Breast epithelium (tissue), 4 donors: ENCODE measurements at regions not wholly inside any gene's neighbourhood (a gene's known extent, or its start where the extent isn't known, plus 50 kb on each side); places are given as distances from the start of the nearest gene placed in this dataset.

Source experiments
- DNase-seq, 2 donors: peaks; one replicate each; pipeline ENCODE4 v3.0.0-alpha.2; 2019; ENCODE audit warnings: low spot score in 2 of 2
- H3K27ac ChIP-seq, 2 donors: fragments of 200-600 bp; sonication (generic) in 1 of 2; one replicate each; pipeline ENCODE4 v1.5.1; 2016 to 2019; ENCODE audit warnings: mild to moderate bottlenecking in 1 of 2
- H3K27me3 ChIP-seq, 2 donors: fragments of 200-600 bp; sonication (generic) in 1 of 2; one replicate each; pipeline versions ENCODE4 v1.5.1 to v1.6.0; 2017 to 2019; ENCODE audit warnings: control low read depth in 1 of 2, mild to moderate bottlenecking in 1 of 2
- H3K36me3 ChIP-seq: fragments of 200-600 bp; one replicate; pipeline ENCODE4 v1.5.1; 2019
- H3K4me1 ChIP-seq, 2 donors: fragments of 200-600 bp; sonication (generic); one replicate each; pipeline ENCODE4 v1.5.1; 2016 to 2019; ENCODE audit warnings: control low read depth in 1 of 2
- H3K4me3 ChIP-seq, 3 donors: fragments of 200-600 bp; sonication (generic); 1 replicate in 2 of 3; 2 replicates in 1 of 3; pipeline ENCODE4 v1.5.1; 2016 to 2019; ENCODE audit warnings: mild to moderate bottlenecking in 3 of 3, moderate library complexity in 2 of 3
- H3K9me3 ChIP-seq, 2 donors: fragments of 200-600 bp; sonication (generic) in 1 of 2; one replicate each; pipeline ENCODE4 v1.5.1; 2016 to 2019; ENCODE audit warnings: control low read depth in 1 of 2
- CTCF ChIP-seq, 3 donors: fragments of 450-650 bp; IDR thresholded peaks; one replicate each; pipeline ENCODE4 v1.5.1; 2016 to 2017; ENCODE audit warnings: antibody characterized with exemption in 3 of 3, mild to moderate bottlenecking in 3 of 3, moderate library complexity in 3 of 3
- POLR2A ChIP-seq: fragments of 450-650 bp; IDR thresholded peaks from one replicate; pipeline ENCODE4 v1.6.1; 2016; ENCODE audit warnings: antibody characterized with exemption, mild to moderate bottlenecking, moderate library complexity
- POLR2AphosphoS5 ChIP-seq, 3 donors: sonication (generic); formaldehyde crosslinking; IDR thresholded peaks; one replicate each; pipeline ENCODE4 v1.6.1; 2017; ENCODE audit warnings: antibody characterized with exemption in 3 of 3
- intact Hi-C: fragments of 100-400 bp; cut with DNase I; formaldehyde crosslinking; loops from one replicate; pipeline ENCODE4 v1.15.1; 2023; ENCODE audit warnings: low total_unique reads

- H3K27ac ChIP-seq = no peak overlapping the region
- no peaks in the 10 kb centered on the region for H3K27me3 ChIP-seq
- no peak overlapping the region for H3K4me3 ChIP-seq
- intact Hi-C loops = no loop called here
- no peaks in the 10 kb centered on the region for H3K36me3 ChIP-seq
- TF ChIP-seq CTCF (IDR thresholded peaks at IDR 0.05) (no peak), POLR2AphosphoS5 (IDR thresholded peaks at IDR 0.05) (no peak), POLR2A (no peak)
- H3K4me1 ChIP-seq = no peaks in the 10 kb centered on the region
- no peak for DNase-seq
- no peaks in the 10 kb centered on the region for H3K9me3 ChIP-seq
Observed at GRCh38 chr21:18760247-18760646, 356.7 kb upstream of the TMPRSS15 start.

GRCh38 chr21:18764720-18765119 lies 361.1 kb upstream of the TMPRSS15 start:
- DNase-seq = no peak
- H3K9me3 ChIP-seq = no peaks in the 10 kb centered on the region
- intact Hi-C loops = no loop called here
- H3K27ac ChIP-seq = no peak overlapping the region
- H3K4me1 ChIP-seq = no peaks in the 10 kb centered on the region
- H3K27me3 ChIP-seq = no peaks in the 10 kb centered on the region
- TF ChIP-seq POLR2A = no peak
- no peak for TF ChIP-seq CTCF (IDR thresholded peaks at IDR 0.05)
- no peaks in the 10 kb centered on the region for H3K36me3 ChIP-seq
- H3K4me3 ChIP-seq = no peak overlapping the region

DNA sequence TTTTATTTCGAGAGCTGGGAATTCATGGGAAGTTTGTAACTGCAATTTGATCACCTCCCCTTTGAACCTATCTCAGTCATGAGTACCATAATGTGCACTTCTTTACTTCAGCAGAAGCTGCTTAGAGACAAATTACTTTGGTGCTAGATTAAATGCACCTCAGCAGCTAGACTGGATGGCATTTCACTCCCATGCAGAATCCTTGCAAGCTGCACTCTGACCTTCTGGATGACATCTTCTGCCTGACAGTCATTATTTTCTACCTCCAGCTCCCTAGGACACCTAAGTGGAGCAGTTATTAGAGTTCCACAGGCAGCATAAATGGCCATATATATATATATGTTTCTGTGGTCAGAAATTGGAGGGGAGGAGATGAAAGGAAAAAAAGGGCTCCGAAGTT lies 366.0 kb upstream of the TMPRSS15 start:
- no peak for TF ChIP-seq POLR2A
- no peak for TF ChIP-seq CTCF (IDR thresholded peaks at IDR 0.05)
- TF ChIP-seq POLR2AphosphoS5 (IDR thresholded peaks at IDR 0.05) = no peak
- Histone ChIP-seq H3K36me3 (no peaks in the 10 kb centered on the region), H3K4me1 (no peaks in the 10 kb centered on the region), H3K27me3 (no peaks in the 10 kb centered on the region), H3K4me3 (no peak overlapping the region), H3K9me3 (no peaks in the 10 kb centered on the region), H3K27ac (no peak overlapping the region)
- no peak for DNase-seq
- intact Hi-C loops = no loop called here

DNA sequence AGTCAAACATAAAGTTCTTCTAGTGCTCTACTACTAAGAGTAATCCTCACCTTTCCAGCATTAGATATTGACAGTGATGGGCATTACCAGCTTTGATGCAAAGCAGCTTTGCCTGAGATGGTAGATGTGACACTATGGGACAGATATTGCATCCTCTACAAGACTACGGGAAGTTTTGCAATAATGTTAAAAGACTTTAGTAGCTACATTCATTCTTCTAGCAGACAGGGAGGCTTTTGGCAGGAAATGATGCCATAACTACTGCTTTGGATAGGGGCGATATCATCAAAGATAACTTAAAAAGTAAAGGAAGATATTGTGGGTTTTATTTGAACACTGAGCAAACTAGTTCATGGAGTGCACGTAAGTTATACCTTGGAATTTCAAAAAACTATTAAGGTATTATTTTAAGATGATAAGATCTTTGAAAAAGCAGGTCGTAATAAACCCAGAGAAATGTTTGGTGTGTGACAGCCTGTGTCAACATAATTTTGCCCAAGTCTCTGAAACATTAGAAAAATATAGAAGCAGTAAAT lies 368.3 kb upstream of the TMPRSS15 start:
- Histone ChIP-seq H3K9me3 (no peaks in the 10 kb centered on the region), H3K4me1 (no peaks in the 10 kb centered on the region), H3K4me3 (no peak overlapping the region), H3K27me3 (no peaks in the 10 kb centered on the region), H3K36me3 (no peaks in the 10 kb centered on the region), H3K27ac (no peak overlapping the region)
- DNase-seq = no peak
- TF ChIP-seq POLR2AphosphoS5 (IDR thresholded peaks at IDR 0.05) (no peak), POLR2A (no peak), CTCF (IDR thresholded peaks at IDR 0.05) (no peak)
- intact Hi-C loops = no loop called here

DNA sequence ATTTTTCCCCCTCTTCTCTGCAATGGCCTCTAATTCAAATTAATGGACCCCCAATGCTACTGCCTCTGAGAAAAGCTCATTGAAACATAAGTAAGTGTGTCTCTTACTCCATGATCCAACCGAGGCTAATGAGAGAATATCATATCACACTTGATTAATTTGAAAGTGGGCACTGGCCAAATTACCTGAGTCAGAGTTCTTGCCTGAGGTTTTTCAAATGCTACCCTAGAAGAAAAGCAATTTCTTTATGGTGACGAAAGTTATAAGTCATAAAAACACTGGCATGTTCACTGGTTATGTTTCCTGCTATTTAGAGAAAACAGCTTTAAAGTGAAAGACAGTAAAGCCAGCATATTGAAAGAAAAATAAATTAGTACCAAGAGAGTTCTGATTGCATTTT lies 368.8 kb upstream of the TMPRSS15 start:
- no peaks in the 10 kb centered on the region for H3K4me1 ChIP-seq
- H3K4me3 ChIP-seq = no peak overlapping the region
- H3K36me3 ChIP-seq = no peaks in the 10 kb centered on the region
- no peaks in the 10 kb centered on the region for H3K9me3 ChIP-seq
- TF ChIP-seq CTCF (IDR thresholded peaks at IDR 0.05) (no peak), POLR2AphosphoS5 (IDR thresholded peaks at IDR 0.05) (no peak), POLR2A (no peak)
- DNase-seq = no peak
- intact Hi-C loops = no loop called here
- no peaks in the 10 kb centered on the region for H3K27me3 ChIP-seq
- H3K27ac ChIP-seq = no peak overlapping the region
